Neural cell (in vitro differentiated cells): ENCODE measurements at regions not wholly inside any gene's neighbourhood (a gene's known extent, or its start where the extent isn't known, plus 50 kb on each side); places are given as distances from the start of the nearest gene placed in this dataset.

ENCODE experiments used
- H2AFZ ChIP-seq: fragments of 200-600, 300-800 bp; sonication (generic), shearing (Covaris generic); 2 replicates; pipeline ENCODE4 v1.6.0; 2014; ENCODE audit warnings: low read depth, mild to moderate bottlenecking, antibody characterized with exemption, low read length, moderate library complexity
- H3F3A ChIP-seq: fragments of 200-600 bp; shearing (Covaris generic); 2 replicates; pipeline ENCODE4 v1.6.1; 2016; ENCODE audit warnings: mild to moderate bottlenecking, moderate library complexity, mixed read lengths, antibody characterized with exemption, low read length; ENCODE audit not compliant: insufficient read depth, poor library complexity, severe bottlenecking
- H3K27ac ChIP-seq: fragments of 200-600, 300-800 bp; sonication (generic), shearing (Covaris generic); 2 replicates; pipeline ENCODE4 v1.5.1; 2014; ENCODE audit warnings: mild to moderate bottlenecking, low read length, moderate library complexity
- H3K27me3 ChIP-seq: fragments of 300-800, 200-600 bp; sonication (generic), shearing (Covaris generic); 2 replicates; pipeline ENCODE4 v1.6.0; 2014; ENCODE audit warnings: mild to moderate bottlenecking, low read depth, low read length, moderate library complexity; ENCODE audit not compliant: insufficient read depth
- H3K36me3 ChIP-seq: fragments of 300-800, 200-600 bp; sonication (generic), shearing (Covaris generic); 2 replicates; pipeline ENCODE4 v1.5.1; 2014; ENCODE audit warnings: mild to moderate bottlenecking, antibody characterized with exemption, low read length, moderate library complexity; ENCODE audit not compliant: insufficient read depth
- H3K4me2 ChIP-seq: fragments of 300-800, 200-600 bp; sonication (generic), shearing (Covaris generic); 2 replicates; pipeline ENCODE4 v1.6.0; 2014; ENCODE audit warnings: mild to moderate bottlenecking, low read length
- H3K4me3 ChIP-seq: fragments of 300-800, 200-600 bp; sonication (generic), shearing (Covaris generic); 2 replicates; pipeline ENCODE4 v1.5.1; 2014; ENCODE audit warnings: mild to moderate bottlenecking, low read length, moderate library complexity
- H3K79me2 ChIP-seq: fragments of 200-600 bp; shearing (Covaris generic); replicated peaks from 2 replicates; pipeline ENCODE4 v1.6.0; 2014; ENCODE audit warnings: mild to moderate bottlenecking, low read length, moderate library complexity; ENCODE audit not compliant: insufficient read depth
- H3K9ac ChIP-seq: fragments of 300-800, 200-600 bp; sonication (generic), shearing (Covaris generic); 2 replicates; pipeline ENCODE4 v1.6.1; 2016; ENCODE audit warnings: mild to moderate bottlenecking, low read length, mixed read lengths
- H3K9me2 ChIP-seq: fragments of 200-600 bp; shearing (Covaris generic); 2 replicates; pipeline ENCODE4 v1.6.1; 2016; ENCODE audit warnings: mild to moderate bottlenecking, low read length, mixed read lengths; ENCODE audit not compliant: insufficient read depth
- H3K9me3 ChIP-seq: fragments of 200-600, 300-800 bp; sonication (generic), shearing (Covaris generic); 2 replicates; pipeline ENCODE4 v1.6.1; 2016; ENCODE audit warnings: mild to moderate bottlenecking, mixed run types, low read length, moderate library complexity, mixed read lengths
- H4K20me1 ChIP-seq: fragments of 200-600 bp; shearing (Covaris generic); 2 replicates; pipeline ENCODE4 v1.6.1; 2016; ENCODE audit warnings: mild to moderate bottlenecking, mixed run types; ENCODE audit not compliant: insufficient read depth
- CTCF ChIP-seq: fragments of 450-650 bp; IDR thresholded peaks from 2 replicates; pipeline ENCODE4 v1.5.1; 2014; ENCODE audit warnings: antibody characterized with exemption, mild to moderate bottlenecking, moderate library complexity; ENCODE audit not compliant: poor library complexity, severe bottlenecking
- EP300 ChIP-seq: fragments of 450-650 bp; conservative IDR thresholded peaks from 2 replicates; pipeline ENCODE4 v1.6.1; 2014; ENCODE audit warnings: antibody characterized with exemption, mild to moderate bottlenecking, moderate library complexity; ENCODE audit not compliant: poor library complexity, severe bottlenecking
- EZH2 ChIP-seq: fragments of 200-600, 300-800 bp; shearing (Covaris generic), sonication (generic); IDR thresholded peaks from 2 replicates; pipeline ENCODE4 v1.6.1; 2014; ENCODE audit warnings: antibody characterized with exemption, low read length, borderline replicate concordance, mild to moderate bottlenecking; ENCODE audit not compliant: insufficient read depth, poor library complexity, severe bottlenecking
- MXI1 ChIP-seq: fragments of 450-650 bp; conservative IDR thresholded peaks from 2 replicates; pipeline ENCODE4 v1.6.1; 2014; ENCODE audit warnings: antibody characterized with exemption, mild to moderate bottlenecking; ENCODE audit not compliant: poor library complexity, severe bottlenecking
- POLR2AphosphoS5 ChIP-seq: IDR thresholded peaks from 2 replicates; pipeline ENCODE4 v1.6.1; 2012
- RAD21 ChIP-seq: fragments of 450-650 bp; conservative IDR thresholded peaks from 2 replicates; pipeline ENCODE4 v1.6.1; 2014; ENCODE audit warnings: antibody characterized with exemption, mild to moderate bottlenecking, moderate library complexity
- SMC3 ChIP-seq: fragments of 450-650 bp; conservative IDR thresholded peaks from 2 replicates; pipeline ENCODE4 v1.6.1; 2014; ENCODE audit warnings: antibody characterized with exemption, mild to moderate bottlenecking, moderate library complexity; ENCODE audit not compliant: poor library complexity
- TAF1 ChIP-seq: IDR thresholded peaks from 2 replicates; pipeline ENCODE4 v1.6.1; 2012; ENCODE audit warnings: low read depth
- TF ChIP-seq, protein P1 (sequence below): IDR thresholded peaks from 2 replicates; pipeline ENCODE4 v1.6.1; 2012; ENCODE audit warnings: borderline replicate concordance

DNA sequence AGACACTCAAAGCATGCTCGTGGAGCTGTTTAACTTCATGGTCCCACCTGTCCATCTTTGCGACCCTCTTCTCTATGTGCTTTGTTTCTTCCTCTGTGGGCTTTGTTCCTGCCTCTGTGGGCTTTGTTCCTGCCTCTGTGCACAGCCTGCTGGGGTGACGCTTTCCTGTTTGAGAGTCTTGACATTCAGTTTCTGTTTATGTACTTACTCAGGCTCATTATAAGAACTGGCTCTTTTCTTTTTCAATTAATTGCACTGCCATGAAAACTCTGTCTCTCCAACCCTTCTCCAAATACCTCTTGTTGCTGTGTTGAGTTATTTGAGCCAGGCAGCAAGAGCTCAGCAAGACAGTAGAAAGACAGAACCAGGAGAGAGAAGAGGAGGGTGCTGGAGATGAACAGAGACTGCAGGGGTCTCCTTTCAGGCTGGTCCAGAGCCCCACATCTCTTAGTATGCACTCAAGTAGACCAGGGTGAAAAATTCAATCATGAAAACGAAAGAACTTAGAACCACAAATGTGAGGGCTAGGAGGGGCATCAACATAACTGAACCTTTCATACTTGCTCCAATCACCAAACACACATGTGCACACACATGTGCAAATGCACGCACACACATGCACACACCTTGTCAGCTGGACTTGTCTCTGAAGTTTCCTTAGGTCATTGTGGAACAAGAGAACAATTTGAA is 88.3 kb upstream of the SGIP1 start:
- Histone ChIP-seq H3F3A (no peaks in the 10 kb centered on the region), H3K9ac (no peak overlapping the region), H3K9me2 (no peaks in the 10 kb centered on the region), H3K27me3 (no peaks in the 10 kb centered on the region), H3K27ac (no peak overlapping the region), H2AFZ (no peak overlapping the region), H3K4me2 (no peak overlapping the region), H3K9me3 (no peaks in the 10 kb centered on the region), H3K4me3 (no peak overlapping the region), H4K20me1 (no peaks in the 10 kb centered on the region), H3K36me3 (no peaks in the 10 kb centered on the region), H3K79me2 (no peaks in the 10 kb centered on the region)
- TF ChIP-seq CTCF (no peak), EP300 (no peak), SMC3 (no peak), RAD21 (no peak), EZH2 (no peak), TAF1 (no peak), POLR2AphosphoS5 (no peak)
- TF ChIP-seq, protein P1, sequence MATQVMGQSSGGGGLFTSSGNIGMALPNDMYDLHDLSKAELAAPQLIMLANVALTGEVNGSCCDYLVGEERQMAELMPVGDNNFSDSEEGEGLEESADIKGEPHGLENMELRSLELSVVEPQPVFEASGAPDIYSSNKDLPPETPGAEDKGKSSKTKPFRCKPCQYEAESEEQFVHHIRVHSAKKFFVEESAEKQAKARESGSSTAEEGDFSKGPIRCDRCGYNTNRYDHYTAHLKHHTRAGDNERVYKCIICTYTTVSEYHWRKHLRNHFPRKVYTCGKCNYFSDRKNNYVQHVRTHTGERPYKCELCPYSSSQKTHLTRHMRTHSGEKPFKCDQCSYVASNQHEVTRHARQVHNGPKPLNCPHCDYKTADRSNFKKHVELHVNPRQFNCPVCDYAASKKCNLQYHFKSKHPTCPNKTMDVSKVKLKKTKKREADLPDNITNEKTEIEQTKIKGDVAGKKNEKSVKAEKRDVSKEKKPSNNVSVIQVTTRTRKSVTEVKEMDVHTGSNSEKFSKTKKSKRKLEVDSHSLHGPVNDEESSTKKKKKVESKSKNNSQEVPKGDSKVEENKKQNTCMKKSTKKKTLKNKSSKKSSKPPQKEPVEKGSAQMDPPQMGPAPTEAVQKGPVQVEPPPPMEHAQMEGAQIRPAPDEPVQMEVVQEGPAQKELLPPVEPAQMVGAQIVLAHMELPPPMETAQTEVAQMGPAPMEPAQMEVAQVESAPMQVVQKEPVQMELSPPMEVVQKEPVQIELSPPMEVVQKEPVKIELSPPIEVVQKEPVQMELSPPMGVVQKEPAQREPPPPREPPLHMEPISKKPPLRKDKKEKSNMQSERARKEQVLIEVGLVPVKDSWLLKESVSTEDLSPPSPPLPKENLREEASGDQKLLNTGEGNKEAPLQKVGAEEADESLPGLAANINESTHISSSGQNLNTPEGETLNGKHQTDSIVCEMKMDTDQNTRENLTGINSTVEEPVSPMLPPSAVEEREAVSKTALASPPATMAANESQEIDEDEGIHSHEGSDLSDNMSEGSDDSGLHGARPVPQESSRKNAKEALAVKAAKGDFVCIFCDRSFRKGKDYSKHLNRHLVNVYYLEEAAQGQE, result no peak

- Histone ChIP-seq H3K27ac (no peak overlapping the region), H3K36me3 (no peaks in the 10 kb centered on the region), H3K9me2 (no peaks in the 10 kb centered on the region), H3F3A (no peaks in the 10 kb centered on the region), H3K4me3 (no peak overlapping the region), H3K9me3 (no peaks in the 10 kb centered on the region), H3K4me2 (no peak overlapping the region), H3K27me3 (no peaks in the 10 kb centered on the region), H3K9ac (no peak overlapping the region), H3K79me2 (no peaks in the 10 kb centered on the region), H2AFZ (no peak overlapping the region), H4K20me1 (no peaks in the 10 kb centered on the region)
- TF ChIP-seq EP300, result no peak
- TF ChIP-seq, protein P1, result no peak
- TF ChIP-seq MXI1, result no peak
- peak; percentile 98 for TF ChIP-seq RAD21
- TF ChIP-seq POLR2AphosphoS5, result no peak
- TF ChIP-seq EZH2, result no peak
- peak; percentile 91 for TF ChIP-seq CTCF
- TF ChIP-seq TAF1, result no peak
- peak; percentile 98 for TF ChIP-seq SMC3
Observed at GRCh38 chr1:66446261-66447001, 87.5 kb upstream of the SGIP1 start.
